ENCODE measurements at regions not wholly inside any gene's neighbourhood (a gene's known extent, or its start where the extent isn't known, plus 50 kb on each side); places are given as distances from the start of the nearest gene placed in this dataset.

DNA sequence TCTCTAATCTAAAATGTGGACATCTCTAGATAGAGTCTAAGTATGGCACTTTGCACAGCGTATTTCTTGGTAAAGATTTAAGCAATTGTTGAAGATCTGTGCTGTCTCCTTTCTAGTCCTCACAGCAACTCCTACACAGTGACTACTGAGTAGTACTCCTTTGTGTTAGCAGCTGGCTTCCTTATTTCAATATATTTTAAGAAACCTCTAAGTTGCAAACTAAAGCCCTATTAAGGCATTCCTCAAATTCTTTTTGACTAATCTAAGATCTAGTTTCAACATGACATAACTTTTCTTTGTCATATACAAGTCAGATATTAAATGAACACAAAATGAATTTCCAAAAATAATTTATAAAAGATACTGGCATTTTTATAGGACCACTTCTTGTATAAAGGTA lies 121.8 kb upstream of the DNAJC10 start:
- CTCF ChIA-PET, result interaction anchor here (0.5 kb wide), 1 partner anchor 531 kb away, joined by 3 read pairs; no protein-coding TSS in a partner anchor
- Mint-ChIP-seq H3K27me3 (peaks cover 1% of the 10 kb centered on the region), H3K4me1 (no peaks in the 10 kb centered on the region), H3K27ac (no peak overlapping the region), H3K9me3 (no peaks in the 10 kb centered on the region), H3K4me3 (no peak overlapping the region), H3K36me3 (ENCODE audit: low read depth) (no peaks in the 10 kb centered on the region)
- intact Hi-C loops (cut with micrococcal nuclease), result no loop called here
- TF ChIP-seq, protein P1, sequence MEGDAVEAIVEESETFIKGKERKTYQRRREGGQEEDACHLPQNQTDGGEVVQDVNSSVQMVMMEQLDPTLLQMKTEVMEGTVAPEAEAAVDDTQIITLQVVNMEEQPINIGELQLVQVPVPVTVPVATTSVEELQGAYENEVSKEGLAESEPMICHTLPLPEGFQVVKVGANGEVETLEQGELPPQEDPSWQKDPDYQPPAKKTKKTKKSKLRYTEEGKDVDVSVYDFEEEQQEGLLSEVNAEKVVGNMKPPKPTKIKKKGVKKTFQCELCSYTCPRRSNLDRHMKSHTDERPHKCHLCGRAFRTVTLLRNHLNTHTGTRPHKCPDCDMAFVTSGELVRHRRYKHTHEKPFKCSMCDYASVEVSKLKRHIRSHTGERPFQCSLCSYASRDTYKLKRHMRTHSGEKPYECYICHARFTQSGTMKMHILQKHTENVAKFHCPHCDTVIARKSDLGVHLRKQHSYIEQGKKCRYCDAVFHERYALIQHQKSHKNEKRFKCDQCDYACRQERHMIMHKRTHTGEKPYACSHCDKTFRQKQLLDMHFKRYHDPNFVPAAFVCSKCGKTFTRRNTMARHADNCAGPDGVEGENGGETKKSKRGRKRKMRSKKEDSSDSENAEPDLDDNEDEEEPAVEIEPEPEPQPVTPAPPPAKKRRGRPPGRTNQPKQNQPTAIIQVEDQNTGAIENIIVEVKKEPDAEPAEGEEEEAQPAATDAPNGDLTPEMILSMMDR (IDR thresholded peaks at IDR 0.05), result no peak
- POLR2A ChIA-PET, result no interaction called here
- ATAC-seq (ENCODE audit: low read depth) (no peak), DNase-seq (no peak)

DNA sequence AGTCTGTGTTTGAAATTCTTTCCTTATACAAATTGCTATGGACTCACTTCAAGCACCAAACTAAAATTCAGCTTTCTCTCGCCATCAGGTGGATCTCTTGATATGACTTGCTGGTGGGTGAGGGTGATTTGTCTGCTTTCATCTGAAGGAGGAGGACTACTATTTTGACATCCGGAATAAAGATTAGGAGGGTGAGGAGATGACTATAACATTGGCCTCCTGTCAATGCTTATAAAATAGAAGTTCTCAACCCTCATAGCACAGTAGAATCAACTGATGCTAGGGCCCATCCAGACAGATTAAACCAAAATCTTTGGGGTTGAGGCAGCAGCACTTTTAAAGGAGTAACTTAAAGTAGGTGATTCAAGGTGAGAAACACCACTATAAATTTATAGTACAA lies 120.4 kb upstream of the DNAJC10 start:
- ATAC-seq (ENCODE audit: low read depth) (no peak), DNase-seq (no peak)
- Mint-ChIP-seq H3K9me3 (no peaks in the 10 kb centered on the region), H3K27ac (no peak overlapping the region), H3K4me3 (no peak overlapping the region), H3K27me3 (peaks cover 4% of the 10 kb centered on the region), H3K4me1 (no peaks in the 10 kb centered on the region), H3K36me3 (ENCODE audit: low read depth) (no peaks in the 10 kb centered on the region)
- CTCF ChIA-PET, result no interaction called here
- POLR2A ChIA-PET, result no interaction called here
- TF ChIP-seq, protein P1 (IDR thresholded peaks at IDR 0.05), result no peak
- intact Hi-C loops (cut with micrococcal nuclease), result no loop called here

DNA sequence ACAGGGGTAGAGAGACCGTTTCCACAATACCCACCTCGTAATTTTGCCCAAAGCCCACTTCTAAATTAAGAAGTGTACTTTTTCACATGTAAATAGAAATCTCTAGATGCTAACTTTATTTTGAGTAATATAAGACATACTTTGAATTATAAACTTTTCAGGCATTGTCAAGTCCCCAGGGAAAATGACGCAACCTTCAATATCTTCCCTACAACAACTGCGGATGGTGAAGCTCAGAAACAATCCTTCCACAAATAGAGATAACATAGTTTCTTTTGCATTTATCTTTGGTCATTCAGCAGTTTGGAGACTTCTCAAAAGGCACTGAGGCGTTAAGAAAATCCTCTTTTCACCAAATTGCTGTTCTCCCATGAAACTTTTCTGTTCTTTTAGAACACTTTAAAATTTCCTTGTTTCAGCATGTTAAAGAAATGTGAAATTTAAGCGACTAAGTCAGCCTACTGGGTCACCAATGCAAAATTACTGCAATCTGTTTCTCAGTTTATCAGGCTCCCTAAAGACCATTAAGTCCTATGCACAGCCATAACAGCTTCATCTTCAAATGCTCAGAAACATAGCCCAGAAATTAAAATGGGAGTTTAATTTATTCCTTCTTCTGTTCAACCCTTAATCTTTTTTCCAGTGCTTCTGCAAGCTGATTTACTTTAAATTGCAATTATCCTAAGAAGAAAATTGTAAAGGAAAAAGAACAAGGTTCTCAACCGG lies 118.3 kb upstream of the DNAJC10 start:
- CTCF ChIA-PET, result no interaction called here
- Mint-ChIP-seq H3K4me3 (no peak overlapping the region), H3K27me3 (peaks cover 4% of the 10 kb centered on the region), H3K36me3 (ENCODE audit: low read depth) (no peaks in the 10 kb centered on the region), H3K9me3 (no peaks in the 10 kb centered on the region), H3K4me1 (no peaks in the 10 kb centered on the region), H3K27ac (no peak overlapping the region)
- no peak for DNase-seq
- ATAC-seq (ENCODE audit: low read depth), result no peak
- POLR2A ChIA-PET, result no interaction called here
- TF ChIP-seq, protein P1 (IDR thresholded peaks at IDR 0.05), result no peak
- intact Hi-C loops (cut with micrococcal nuclease), result no loop called here

DNA sequence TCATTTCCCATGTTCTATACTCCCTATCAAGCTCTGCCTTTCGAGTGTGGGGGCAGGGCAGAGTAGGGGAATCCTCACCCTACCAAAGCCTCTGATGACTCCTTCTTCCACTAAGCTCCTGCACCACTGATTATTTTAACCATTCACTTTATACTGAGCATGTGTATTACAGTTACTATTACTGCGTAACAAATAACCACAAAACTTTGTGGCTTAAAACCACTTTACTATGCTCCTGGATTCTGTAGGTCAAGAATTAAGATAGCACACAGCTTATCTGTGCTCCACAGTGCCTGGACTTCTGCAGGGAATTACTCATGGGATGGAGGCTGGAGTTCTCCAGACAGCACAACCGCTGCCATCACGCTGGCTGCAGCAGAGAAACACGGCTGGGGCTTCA lies 117.4 kb upstream of the DNAJC10 start:
- no peaks in the 10 kb centered on the region for H3K9me3 Mint-ChIP-seq
- H3K27ac Mint-ChIP-seq, result no peak overlapping the region
- no peaks in the 10 kb centered on the region for H3K36me3 Mint-ChIP-seq (ENCODE audit: low read depth)
- ATAC-seq (ENCODE audit: low read depth) (no peak), DNase-seq (no peak)
- TF ChIP-seq, protein P1 (IDR thresholded peaks at IDR 0.05), result no peak
- peaks cover 4% of the 10 kb centered on the region for H3K27me3 Mint-ChIP-seq
- H3K4me3 Mint-ChIP-seq, result no peak overlapping the region
- ChIA-PET CTCF (no interaction called here), POLR2A (no interaction called here)
- H3K4me1 Mint-ChIP-seq, result no peaks in the 10 kb centered on the region
- intact Hi-C loops (cut with micrococcal nuclease), result no loop called here

DNA sequence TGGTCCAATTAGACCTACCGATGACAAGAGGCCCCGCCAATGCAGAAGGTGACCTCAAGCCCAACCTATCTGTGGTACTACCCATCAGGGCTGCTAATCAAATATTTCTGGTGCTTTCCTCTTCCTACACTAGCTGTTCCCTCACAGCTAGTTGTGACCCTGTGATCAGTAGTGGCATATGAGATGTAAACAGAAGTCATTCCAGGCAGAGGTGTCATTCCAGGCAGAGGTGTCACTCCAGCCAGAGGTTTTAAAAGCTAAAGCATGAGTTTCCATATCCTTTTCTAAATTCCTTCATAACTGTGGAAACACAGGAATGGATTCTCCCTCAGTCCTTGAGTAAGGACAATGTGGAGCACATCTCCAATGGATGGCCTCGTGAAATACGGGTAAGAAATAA lies 110.9 kb upstream of the DNAJC10 start:
- Mint-ChIP-seq H3K4me3 (no peak overlapping the region), H3K4me1 (peaks cover 5% of the 10 kb centered on the region), H3K36me3 (ENCODE audit: low read depth) (no peaks in the 10 kb centered on the region), H3K27me3 (no peaks in the 10 kb centered on the region), H3K27ac (no peak overlapping the region), H3K9me3 (no peaks in the 10 kb centered on the region)
- TF ChIP-seq, protein P1 (IDR thresholded peaks at IDR 0.05), result no peak
- ChIA-PET CTCF (no interaction called here), POLR2A (no interaction called here)
- intact Hi-C loops (cut with micrococcal nuclease), result no loop called here
- DNase-seq (no peak), ATAC-seq (ENCODE audit: low read depth) (no peak)

Data from activated B cell treated with CpG ODN at 0.5 μM for 24 hours (primary cell).